Naive B cell (primary cell): ENCODE measurements at regions not wholly inside any gene's neighbourhood (a gene's known extent, or its start where the extent isn't known, plus 50 kb on each side); places are given as distances from the start of the nearest gene placed in this dataset.
A peak's percentile ranks its signal among the peaks of the same experiment; 100 is the strongest.
"Not testable (repeated sequence)": the region's sequence is repeated elsewhere in the genome, so short reads cannot be mapped to it uniquely, and the experiment has no call there.

ENCODE experiments used
- ATAC-seq, 2 donors: fragments of 150-1000 bp; cut with Tn5 transposase; 2 replicates each; pipeline ENCODE4 v1.10.0; 2021; ENCODE audit warnings: low read depth in 2 of 2, mild to moderate bottlenecking in 2 of 2, moderate library complexity in 2 of 2
- DNase-seq: peaks from one replicate; pipeline ENCODE4 v3.0.0; 2022
- H3K27ac Mint-ChIP-seq, 6 donors: one replicate each; pipeline ENCODE4 v1.8.0; 2020 to 2022; ENCODE audit warnings: mild to moderate bottlenecking in 6 of 6, mixed read lengths in 6 of 6, moderate library complexity in 5 of 6, inconsistent platforms in 2 of 6
- H3K27me3 Mint-ChIP-seq, 3 donors: one replicate each; pipeline ENCODE4 v1.8.0; 2021 to 2022; ENCODE audit warnings: mixed read lengths in 3 of 3, mild to moderate bottlenecking in 1 of 3
- H3K36me3 Mint-ChIP-seq, 2 donors: one replicate each; pipeline ENCODE4 v1.8.0; 2020 to 2022; ENCODE audit warnings: mixed read lengths in 2 of 2, inconsistent platforms in 1 of 2, mild to moderate bottlenecking in 1 of 2
- H3K4me1 Mint-ChIP-seq, 3 donors: one replicate each; pipeline ENCODE4 v1.8.0; 2020 to 2022; ENCODE audit warnings: mixed read lengths in 3 of 3, inconsistent platforms in 1 of 3, mild to moderate bottlenecking in 1 of 3, moderate library complexity in 1 of 3
- H3K4me3 Mint-ChIP-seq, 8 donors: one replicate each; pipeline ENCODE4 v1.8.0; 2020 to 2022; ENCODE audit warnings: mild to moderate bottlenecking in 8 of 8, mixed read lengths in 8 of 8, moderate library complexity in 8 of 8, inconsistent platforms in 2 of 8
- H3K9me3 Mint-ChIP-seq, 7 donors: one replicate each; pipeline ENCODE4 v1.8.0; 2020 to 2022; ENCODE audit warnings: mixed read lengths in 7 of 7, mild to moderate bottlenecking in 5 of 7, inconsistent platforms in 2 of 7, moderate library complexity in 1 of 7

DNA sequence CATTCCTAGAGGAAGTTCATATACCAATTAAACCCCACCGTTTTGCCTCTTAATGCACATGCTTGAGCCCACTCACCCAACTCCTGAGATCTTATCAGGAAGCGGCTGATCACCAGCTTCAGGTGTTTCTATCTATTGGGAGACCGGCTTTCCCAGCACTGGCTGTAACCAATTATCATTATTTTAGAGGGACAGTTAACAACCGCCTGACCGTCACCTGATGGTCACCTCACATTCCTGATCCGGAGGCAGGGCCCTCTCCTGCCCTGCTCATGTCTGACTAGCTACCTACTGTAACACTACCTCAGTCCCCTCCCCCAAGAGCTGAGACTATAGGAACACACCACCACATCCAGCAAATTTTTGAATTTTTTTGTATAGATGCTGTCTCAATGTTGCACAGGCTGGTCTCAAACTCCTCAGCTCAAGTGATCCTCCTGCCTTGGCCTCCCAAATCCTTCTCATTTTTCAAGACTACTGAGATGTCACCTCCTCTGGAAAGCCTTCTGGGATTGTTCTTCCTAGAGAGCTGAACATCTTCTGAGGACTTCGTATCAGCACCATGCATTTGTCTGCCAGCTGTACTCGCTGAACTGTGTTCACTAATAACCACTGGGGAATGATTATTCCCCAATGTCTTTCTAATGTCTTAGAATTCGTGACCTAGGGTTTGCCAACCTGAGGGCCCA is 84.8 kb downstream of the LSM3 start:
- Mint-ChIP-seq H3K9me3 (peaks cover 0 to 6% (median under 1%) of the 10 kb centered on the region in 7 donors), H3K27ac (peak overlapping the region in 2 of 6 donors; percentile 4 to 66), H3K4me3 (no peak overlapping the region), H3K36me3 (no peaks in the 10 kb centered on the region), H3K4me1 (no peaks in the 10 kb centered on the region), H3K27me3 (peaks cover 6 to 49% (median 49%) of the 10 kb centered on the region in 3 donors)
- ATAC-seq (no peak), DNase-seq (no peak)

GRCh38 chr3:14265246-14265962 is 86.8 kb downstream of the LSM3 start:
- no peaks in the 10 kb centered on the region for H3K4me1 Mint-ChIP-seq
- H3K36me3 Mint-ChIP-seq, result no peaks in the 10 kb centered on the region
- no peak for DNase-seq
- peaks cover 2 to 9% (median 6%) of the 10 kb centered on the region in 7 donors for H3K9me3 Mint-ChIP-seq
- H3K27ac Mint-ChIP-seq, result no peak overlapping the region
- H3K27me3 Mint-ChIP-seq, result peaks cover 11 to 56% (median 51%) of the 10 kb centered on the region in 3 donors
- no peak overlapping the region for H3K4me3 Mint-ChIP-seq
- no peak for ATAC-seq

- Mint-ChIP-seq H3K4me3 (no peak overlapping the region), H3K27ac (no peak overlapping the region), H3K9me3 (peaks cover 2 to 9% (median 6%) of the 10 kb centered on the region in 7 donors), H3K36me3 (no peaks in the 10 kb centered on the region), H3K4me1 (no peaks in the 10 kb centered on the region), H3K27me3 (peaks cover 14 to 48% (median 42%) of the 10 kb centered on the region in 3 donors)
- ATAC-seq (no peak), DNase-seq (no peak)
Measured at GRCh38 chr3:14266361-14266760, 87.7 kb downstream of the LSM3 start.

GRCh38 chr3:14267976-14268375 is 89.4 kb downstream of the LSM3 start:
- no peak for DNase-seq
- no peak overlapping the region for H3K27ac Mint-ChIP-seq
- H3K36me3 Mint-ChIP-seq, result no peaks in the 10 kb centered on the region
- peaks cover 2 to 9% (median 5%) of the 10 kb centered on the region in 7 donors for H3K9me3 Mint-ChIP-seq
- H3K4me1 Mint-ChIP-seq, result no peaks in the 10 kb centered on the region
- ATAC-seq, result no peak
- peaks cover 14 to 42% (median 40%) of the 10 kb centered on the region in 3 donors for H3K27me3 Mint-ChIP-seq
- no peak overlapping the region for H3K4me3 Mint-ChIP-seq

- Mint-ChIP-seq H3K27me3 (peaks cover 14 to 39% (median 37%) of the 10 kb centered on the region in 3 donors), H3K27ac (no peak overlapping the region), H3K4me3 (no peak overlapping the region), H3K4me1 (no peaks in the 10 kb centered on the region), H3K36me3 (no peaks in the 10 kb centered on the region), H3K9me3 (peaks cover 2 to 9% (median 5%) of the 10 kb centered on the region in 7 donors)
- DNase-seq, result no peak
- ATAC-seq, result no peak
Measured at GRCh38 chr3:14268897-14269296, 90.3 kb downstream of the LSM3 start.

GRCh38 chr3:14272041-14272958 is 93.7 kb downstream of the LSM3 start:
- H3K27ac Mint-ChIP-seq, result peak overlapping the region in 2 of 6 donors; percentile 63 to 77
- H3K4me3 Mint-ChIP-seq, H3K36me3 Mint-ChIP-seq, H3K9me3 Mint-ChIP-seq, DNase-seq, H3K4me1 Mint-ChIP-seq, ATAC-seq: not testable (repeated sequence)
- H3K27me3 Mint-ChIP-seq, result peaks cover 8 to 29% (median 27%) of the 10 kb centered on the region in 3 donors

DNA sequence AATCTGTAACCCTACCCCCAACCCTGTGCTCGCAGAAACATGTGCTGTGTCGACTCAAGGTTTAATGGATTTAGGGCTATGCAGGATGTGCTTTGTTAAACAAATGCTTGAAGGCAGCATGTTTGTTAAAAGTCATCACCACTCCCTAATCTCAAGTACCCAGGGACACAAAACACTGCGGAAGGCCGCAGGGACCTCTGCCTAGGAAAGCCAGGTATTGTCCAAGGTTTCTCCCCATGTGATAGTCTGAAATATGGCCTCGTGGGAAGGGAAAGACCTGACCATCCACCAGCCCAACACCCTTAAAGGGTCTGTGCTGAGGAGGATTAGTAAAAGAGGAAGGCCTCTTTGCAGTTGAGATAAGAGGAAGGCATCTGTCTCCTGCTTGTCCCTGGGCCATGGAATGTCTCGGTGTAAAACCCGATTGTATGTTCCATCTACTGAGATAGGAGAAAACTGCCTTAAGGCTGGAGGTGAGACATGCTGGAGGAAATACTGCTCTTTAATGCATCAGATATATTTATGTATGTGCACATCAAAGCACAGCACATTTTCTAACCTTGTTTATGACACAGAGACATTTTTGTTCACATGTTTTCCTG is 94.4 kb downstream of the LSM3 start:
- DNase-seq, H3K4me3 Mint-ChIP-seq, H3K36me3 Mint-ChIP-seq, H3K9me3 Mint-ChIP-seq, H3K4me1 Mint-ChIP-seq, ATAC-seq, H3K27ac Mint-ChIP-seq: not testable (repeated sequence)
- peaks cover 8 to 27% (median 21%) of the 10 kb centered on the region in 3 donors for H3K27me3 Mint-ChIP-seq

DNA sequence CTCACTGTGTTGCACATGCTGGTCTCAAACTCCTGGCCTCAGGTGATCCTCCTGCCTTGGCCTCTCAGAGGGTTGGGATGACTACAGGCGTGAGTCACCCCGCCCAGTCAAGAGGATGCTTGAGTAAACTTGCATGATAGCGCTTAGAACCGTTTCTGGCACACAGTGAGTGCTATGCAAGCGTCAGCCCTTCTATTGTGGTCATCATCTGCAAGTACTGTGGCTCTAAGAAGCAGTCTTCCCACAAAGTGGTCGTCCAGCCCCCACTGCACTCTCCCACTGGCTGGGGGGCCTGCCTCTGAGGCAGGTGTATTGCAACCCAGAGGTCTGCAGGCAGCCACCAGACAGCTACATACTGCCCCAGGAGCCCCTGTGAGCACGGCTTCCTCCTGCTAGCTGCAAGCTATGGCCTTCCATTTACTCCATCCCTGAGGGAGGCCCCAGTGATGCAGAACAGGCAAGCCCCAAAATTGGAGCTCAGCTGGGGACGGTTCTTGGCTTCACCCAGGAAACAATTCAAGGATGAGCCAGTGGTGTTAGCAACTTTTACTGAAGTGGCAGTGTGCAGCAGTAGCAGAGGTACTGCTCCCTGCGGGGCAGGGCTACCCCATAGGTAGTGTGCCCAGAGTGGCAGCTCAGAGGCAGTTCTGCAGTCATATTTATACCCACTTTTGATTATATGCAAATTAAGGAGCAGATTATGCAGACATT is 95.4 kb downstream of the LSM3 start:
- Mint-ChIP-seq H3K9me3 (peaks cover 0 to 5% (median 2%) of the 10 kb centered on the region in 7 donors), H3K36me3 (no peaks in the 10 kb centered on the region), H3K4me1 (no peaks in the 10 kb centered on the region), H3K27me3 (peaks cover 4 to 23% (median 17%) of the 10 kb centered on the region in 3 donors), H3K4me3 (no peak overlapping the region), H3K27ac (no peak overlapping the region)
- DNase-seq, result no peak
- ATAC-seq, result no peak

GRCh38 chr3:14274612-14274936 is 96.0 kb downstream of the LSM3 start:
- ATAC-seq (no peak), DNase-seq (no peak)
- Mint-ChIP-seq H3K27ac (no peak overlapping the region), H3K27me3 (peaks cover 3 to 18% (median 12%) of the 10 kb centered on the region in 3 donors), H3K9me3 (no peaks in the 10 kb centered on the region), H3K36me3 (no peaks in the 10 kb centered on the region), H3K4me3 (no peak overlapping the region), H3K4me1 (no peaks in the 10 kb centered on the region)

- H3K9me3 Mint-ChIP-seq, result no peaks in the 10 kb centered on the region
- H3K27me3 Mint-ChIP-seq, result peaks cover 3 to 16% (median 7%) of the 10 kb centered on the region in 3 donors
- H3K36me3 Mint-ChIP-seq, result no peaks in the 10 kb centered on the region
- no peaks in the 10 kb centered on the region for H3K4me1 Mint-ChIP-seq
- DNase-seq, result no peak
- H3K27ac Mint-ChIP-seq, result no peak overlapping the region
- H3K4me3 Mint-ChIP-seq, result peak overlapping the region in 1 of 8 donors; percentile 56
- no peak for ATAC-seq
Measured at GRCh38 chr3:14274999-14275961, 96.7 kb downstream of the LSM3 start.

- Mint-ChIP-seq H3K9me3 (no peaks in the 10 kb centered on the region), H3K36me3 (no peaks in the 10 kb centered on the region), H3K27me3 (peaks cover 0 to 16% (median 5%) of the 10 kb centered on the region in 3 donors), H3K4me1 (no peaks in the 10 kb centered on the region), H3K27ac (peak overlapping the region in 1 of 6 donors; percentile 37), H3K4me3 (no peak overlapping the region)
- no peak for ATAC-seq
- DNase-seq, result no peak
Measured at GRCh38 chr3:14275962-14276909, 97.6 kb downstream of the LSM3 start.
